ENCODE measurements at regions not wholly inside any gene's neighbourhood (a gene's known extent, or its start where the extent isn't known, plus 50 kb on each side); places are given as distances from the start of the nearest gene placed in this dataset.
"Not testable (repeated sequence)": the region's sequence is repeated elsewhere in the genome, so short reads cannot be mapped to it uniquely, and the experiment has no call there.

GRCh38 chr17:26881195-26881594 is 412.7 kb upstream of the WSB1 start:
- DNase-seq; intact Hi-C loops (cut with DNase I): not testable (repeated sequence)
- peak; percentile 17 to 29 for ATAC-seq

- intact Hi-C loops (cut with DNase I); DNase-seq: not testable (repeated sequence)
- peak; percentile 76 for ATAC-seq
Observed at GRCh38 chr17:26882097-26882761, 411.7 kb upstream of the WSB1 start.

GRCh38 chr17:26883878-26884740 is 409.8 kb upstream of the WSB1 start:
- DNase-seq; intact Hi-C loops (cut with DNase I): not testable (repeated sequence)
- ATAC-seq: peak; percentile 48 to 56

- DNase-seq; intact Hi-C loops (cut with DNase I): not testable (repeated sequence)
- peak in 1 of 2 donors; percentile 7 for ATAC-seq
Observed at GRCh38 chr17:26884741-26885059, 409.2 kb upstream of the WSB1 start.

GRCh38 chr17:26885244-26885970 is 408.5 kb upstream of the WSB1 start:
- peak; percentile 29 to 39 for ATAC-seq
- DNase-seq; intact Hi-C loops (cut with DNase I): not testable (repeated sequence)

Data from left cardiac atrium (tissue), 4 donors.